ENCODE measurements at regions not wholly inside any gene's neighbourhood (a gene's known extent, or its start where the extent isn't known, plus 50 kb on each side); places are given as distances from the start of the nearest gene placed in this dataset.

DNA sequence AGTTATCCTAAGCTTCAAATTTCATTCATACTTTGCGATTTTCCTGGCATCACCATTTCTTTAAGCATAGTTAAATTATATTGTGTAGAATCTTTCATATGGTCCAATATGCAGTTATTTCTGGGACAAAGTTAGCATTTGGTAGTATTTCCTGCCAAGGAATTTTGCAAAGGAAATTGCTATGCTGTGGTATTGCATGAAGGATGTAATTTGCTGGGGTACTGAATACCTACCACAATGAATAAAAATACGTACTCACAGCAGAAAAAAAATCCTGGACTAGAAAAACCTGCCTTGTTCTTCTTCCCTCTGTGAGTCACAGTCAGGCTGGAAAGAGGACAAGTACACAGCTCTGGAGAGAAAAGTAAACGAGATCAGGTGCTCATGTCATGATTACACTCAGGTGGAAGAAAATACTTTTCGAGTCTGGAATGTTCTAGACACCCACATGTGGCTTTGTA is 241.2 kb downstream of the PTBP2 start:
- Histone ChIP-seq H3K36me3 (no peaks in the 10 kb centered on the region), H3K27me3 (no peaks in the 10 kb centered on the region), H3K4me1 (peaks cover 18% of the 10 kb centered on the region), H3K4me3 (no peak overlapping the region), H3K9me3 (no peaks in the 10 kb centered on the region), H3K27ac (peak overlapping the region; percentile 42)
- intact Hi-C loops (cut with DNase I) = no loop called here
- no peak for TF ChIP-seq POLR2A (IDR thresholded peaks at IDR 0.05)
- peak in 1 of 2 donors; percentile 88 for TF ChIP-seq POLR2AphosphoS5 (IDR thresholded peaks at IDR 0.05; ENCODE audit: insufficient read depth in 1 of 2, low read depth in 1 of 2)
- no peak for DNase-seq (ENCODE audit: extremely low spot score in 2 of 2)

DNA sequence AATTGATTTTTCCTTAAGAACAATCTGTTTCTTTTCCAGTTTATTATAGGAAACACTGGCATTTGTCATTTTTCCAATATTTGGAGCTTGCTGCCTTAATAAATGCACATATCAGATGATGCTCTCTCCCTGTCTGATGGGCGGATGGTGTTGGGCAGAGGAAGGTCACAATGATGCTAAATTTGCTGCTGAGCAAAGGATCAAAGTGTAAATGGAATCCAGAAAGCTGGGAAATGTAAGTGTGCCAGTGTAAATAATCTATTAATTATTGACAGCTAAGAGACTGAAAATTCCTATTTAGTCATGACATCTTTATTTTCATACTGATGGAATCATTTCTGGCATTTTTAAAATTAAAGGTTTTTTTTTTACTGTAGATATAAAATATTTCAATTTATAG is 243.2 kb downstream of the PTBP2 start:
- intact Hi-C loops (cut with DNase I) = no loop called here
- DNase-seq (ENCODE audit: extremely low spot score in 2 of 2) = no peak
- TF ChIP-seq, protein P1, sequence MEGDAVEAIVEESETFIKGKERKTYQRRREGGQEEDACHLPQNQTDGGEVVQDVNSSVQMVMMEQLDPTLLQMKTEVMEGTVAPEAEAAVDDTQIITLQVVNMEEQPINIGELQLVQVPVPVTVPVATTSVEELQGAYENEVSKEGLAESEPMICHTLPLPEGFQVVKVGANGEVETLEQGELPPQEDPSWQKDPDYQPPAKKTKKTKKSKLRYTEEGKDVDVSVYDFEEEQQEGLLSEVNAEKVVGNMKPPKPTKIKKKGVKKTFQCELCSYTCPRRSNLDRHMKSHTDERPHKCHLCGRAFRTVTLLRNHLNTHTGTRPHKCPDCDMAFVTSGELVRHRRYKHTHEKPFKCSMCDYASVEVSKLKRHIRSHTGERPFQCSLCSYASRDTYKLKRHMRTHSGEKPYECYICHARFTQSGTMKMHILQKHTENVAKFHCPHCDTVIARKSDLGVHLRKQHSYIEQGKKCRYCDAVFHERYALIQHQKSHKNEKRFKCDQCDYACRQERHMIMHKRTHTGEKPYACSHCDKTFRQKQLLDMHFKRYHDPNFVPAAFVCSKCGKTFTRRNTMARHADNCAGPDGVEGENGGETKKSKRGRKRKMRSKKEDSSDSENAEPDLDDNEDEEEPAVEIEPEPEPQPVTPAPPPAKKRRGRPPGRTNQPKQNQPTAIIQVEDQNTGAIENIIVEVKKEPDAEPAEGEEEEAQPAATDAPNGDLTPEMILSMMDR (IDR thresholded peaks at IDR 0.05) = no peak
- no peak for TF ChIP-seq POLR2A (IDR thresholded peaks at IDR 0.05)
- TF ChIP-seq POLR2AphosphoS5 (IDR thresholded peaks at IDR 0.05; ENCODE audit: insufficient read depth in 1 of 2, low read depth in 1 of 2) = no peak
- H3K36me3 ChIP-seq = no peaks in the 10 kb centered on the region
- no peak overlapping the region for H3K4me3 ChIP-seq
- H3K9me3 ChIP-seq = no peaks in the 10 kb centered on the region
- H3K27me3 ChIP-seq = no peaks in the 10 kb centered on the region
- H3K4me1 ChIP-seq = peaks cover 18% of the 10 kb centered on the region
- no peak overlapping the region for H3K27ac ChIP-seq

DNA sequence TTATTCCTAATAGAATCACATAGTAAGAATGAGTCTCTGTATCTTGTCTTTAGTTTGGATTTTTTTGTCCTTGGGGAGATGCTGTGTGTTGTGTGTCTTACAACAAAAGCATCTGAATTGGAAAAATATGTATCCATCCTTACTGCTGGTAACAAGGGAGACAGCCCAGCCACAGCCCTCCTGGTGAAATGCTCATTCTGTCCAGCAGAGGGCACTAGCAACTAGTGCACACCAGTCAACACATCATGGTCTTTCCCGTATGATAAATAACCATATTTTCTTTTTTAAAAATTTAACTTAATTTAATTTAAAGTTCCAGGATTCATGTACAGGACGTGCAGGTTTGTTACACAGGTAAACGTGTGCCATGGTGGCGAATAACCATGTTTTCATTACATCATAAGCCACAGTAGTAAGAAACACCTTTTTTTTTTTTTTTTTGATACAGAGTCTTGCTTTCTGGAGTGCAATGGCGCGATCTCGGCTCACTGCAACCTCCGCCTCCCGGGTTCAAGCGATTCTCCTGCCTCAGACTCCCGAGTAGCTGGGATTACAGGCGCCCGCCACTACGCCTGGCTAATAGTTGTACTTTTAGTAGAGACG is 245.1 kb downstream of the PTBP2 start:
- no peak for DNase-seq (ENCODE audit: extremely low spot score in 2 of 2)
- intact Hi-C loops (cut with DNase I) = no loop called here
- Histone ChIP-seq H3K4me3 (no peak overlapping the region), H3K36me3 (no peaks in the 10 kb centered on the region), H3K9me3 (no peaks in the 10 kb centered on the region), H3K27ac (no peak overlapping the region), H3K27me3 (no peaks in the 10 kb centered on the region), H3K4me1 (peaks cover 18% of the 10 kb centered on the region)
- peak in 1 of 2 donors; percentile 26 for TF ChIP-seq POLR2AphosphoS5 (IDR thresholded peaks at IDR 0.05; ENCODE audit: insufficient read depth in 1 of 2, low read depth in 1 of 2)
- no peak for TF ChIP-seq POLR2A (IDR thresholded peaks at IDR 0.05)
- TF ChIP-seq, protein P1 (IDR thresholded peaks at IDR 0.05) = peak; percentile 77 to 85 (median 83)

DNA sequence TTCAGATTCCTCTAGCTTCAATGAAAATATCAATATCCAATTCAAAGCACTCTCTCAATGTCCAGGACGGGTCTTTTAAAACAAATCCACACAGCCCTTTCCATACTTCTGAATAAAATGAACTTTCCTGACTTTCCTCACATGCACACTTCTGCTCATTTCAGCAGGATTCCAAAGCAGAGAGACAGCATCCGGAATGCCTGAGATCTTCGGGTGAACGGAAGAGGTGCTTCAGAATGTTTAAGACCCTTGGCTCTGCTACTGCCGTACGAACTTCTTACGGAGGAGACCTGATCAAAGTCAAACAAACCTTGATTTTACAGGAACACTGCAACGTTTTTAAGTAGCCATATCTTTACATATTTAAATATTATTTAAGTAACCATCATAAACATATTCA is 245.7 kb downstream of the PTBP2 start:
- intact Hi-C loops (cut with DNase I) = no loop called here
- TF ChIP-seq POLR2AphosphoS5 (IDR thresholded peaks at IDR 0.05; ENCODE audit: insufficient read depth in 1 of 2, low read depth in 1 of 2) (no peak), POLR2A (IDR thresholded peaks at IDR 0.05) (no peak)
- TF ChIP-seq, protein P1 (IDR thresholded peaks at IDR 0.05) = no peak
- H3K36me3 ChIP-seq = no peaks in the 10 kb centered on the region

DNA sequence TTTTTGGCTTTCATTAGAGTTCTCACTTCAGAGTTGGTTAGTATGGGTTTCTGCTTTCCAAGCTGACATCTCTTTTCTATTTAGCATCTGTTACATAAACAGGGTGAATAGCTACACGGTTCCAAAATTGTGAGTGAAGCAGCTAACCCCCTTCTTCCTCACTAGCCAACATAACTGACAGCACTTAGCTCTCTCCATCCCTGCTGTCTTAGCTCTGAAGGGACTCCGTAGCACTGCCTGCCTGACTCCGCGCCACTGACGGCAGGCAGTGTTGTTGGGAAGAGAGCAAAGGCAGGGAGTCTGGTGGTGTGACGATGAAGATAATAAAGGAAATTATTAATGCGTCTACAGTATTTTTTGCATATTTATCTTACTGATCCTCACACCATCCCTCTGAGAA is 247.0 kb downstream of the PTBP2 start:
- intact Hi-C loops (cut with DNase I) = no loop called here
- TF ChIP-seq POLR2A (IDR thresholded peaks at IDR 0.05) (no peak), POLR2AphosphoS5 (IDR thresholded peaks at IDR 0.05; ENCODE audit: insufficient read depth in 1 of 2, low read depth in 1 of 2) (no peak)
- TF ChIP-seq, protein P1 (IDR thresholded peaks at IDR 0.05) = no peak
- H3K27ac ChIP-seq = no peak overlapping the region

More for the DNA sequence above, 245.7 kb downstream of the PTBP2 start:
- no peak overlapping the region for H3K4me3 ChIP-seq
- peaks cover 14% of the 10 kb centered on the region for H3K4me1 ChIP-seq
- H3K9me3 ChIP-seq = no peaks in the 10 kb centered on the region
- no peaks in the 10 kb centered on the region for H3K27me3 ChIP-seq
- no peak overlapping the region for H3K27ac ChIP-seq
- DNase-seq (ENCODE audit: extremely low spot score in 2 of 2) = no peak

More for the DNA sequence above, 247.0 kb downstream of the PTBP2 start:
- H3K4me1 ChIP-seq = peaks cover 2% of the 10 kb centered on the region
- H3K9me3 ChIP-seq = no peaks in the 10 kb centered on the region
- no peaks in the 10 kb centered on the region for H3K36me3 ChIP-seq
- no peak overlapping the region for H3K4me3 ChIP-seq
- no peaks in the 10 kb centered on the region for H3K27me3 ChIP-seq
- DNase-seq (ENCODE audit: extremely low spot score in 2 of 2) = no peak
